GM12873 (cell line): ENCODE measurements at regions not wholly inside any gene's neighbourhood (a gene's known extent, or its start where the extent isn't known, plus 50 kb on each side); places are given as distances from the start of the nearest gene placed in this dataset.

ENCODE experiments used
- TF ChIP-seq, protein P1 (sequence below): IDR thresholded peaks from 2 replicates; pipeline ENCODE4 v1.5.1; 2012; ENCODE audit warnings: low read depth, mild to moderate bottlenecking, moderate library complexity, low read length, control low read depth; ENCODE audit not compliant: insufficient read depth; ENCODE audit errors: missing control alignments

DNA sequence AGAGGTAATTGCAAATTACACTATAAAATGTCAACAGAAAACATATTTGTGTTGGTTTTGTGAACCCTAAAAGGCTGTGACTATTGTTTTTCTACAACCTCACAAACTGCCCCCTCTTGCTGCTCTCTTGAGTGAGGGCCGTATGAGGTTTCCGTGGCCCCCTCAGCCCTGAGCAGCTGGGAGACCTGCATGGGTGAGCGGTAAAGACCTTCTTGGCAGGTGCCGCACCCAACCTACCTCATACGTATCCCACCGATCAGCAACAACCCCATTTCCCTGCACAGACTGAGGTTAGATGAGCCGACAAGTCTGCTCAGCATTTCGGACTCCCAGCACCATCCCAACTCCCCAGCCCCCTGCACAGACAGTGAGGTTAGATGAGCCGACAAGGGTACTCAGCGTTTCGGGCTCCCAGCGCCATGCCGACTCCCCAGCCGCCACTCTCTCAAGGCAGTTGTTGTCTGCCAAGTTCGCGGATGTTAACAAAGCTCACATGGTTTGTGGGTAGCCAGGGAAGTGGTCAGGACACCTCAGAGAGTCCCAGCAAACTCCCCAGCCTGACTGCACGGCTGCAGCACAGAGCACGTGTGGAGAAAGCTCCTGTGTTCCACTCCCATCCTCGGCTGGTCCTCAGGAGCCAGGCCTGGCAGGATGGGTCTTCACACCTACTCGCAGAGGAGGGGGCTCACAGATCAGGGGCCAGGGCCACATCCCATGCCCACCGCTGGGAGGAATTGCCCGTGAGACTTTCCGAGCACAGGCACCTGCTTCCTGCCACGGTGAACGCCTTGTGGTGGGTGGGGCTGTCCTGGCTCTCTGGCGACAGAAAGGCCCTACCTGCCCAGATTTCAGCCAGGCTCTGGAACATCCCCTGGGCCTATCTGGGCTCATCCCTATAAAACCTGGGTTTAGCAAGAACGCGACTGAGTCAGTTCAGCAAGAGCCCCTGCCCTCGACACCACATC is 502.9 kb downstream of the BRD1 start:
- TF ChIP-seq, protein P1, sequence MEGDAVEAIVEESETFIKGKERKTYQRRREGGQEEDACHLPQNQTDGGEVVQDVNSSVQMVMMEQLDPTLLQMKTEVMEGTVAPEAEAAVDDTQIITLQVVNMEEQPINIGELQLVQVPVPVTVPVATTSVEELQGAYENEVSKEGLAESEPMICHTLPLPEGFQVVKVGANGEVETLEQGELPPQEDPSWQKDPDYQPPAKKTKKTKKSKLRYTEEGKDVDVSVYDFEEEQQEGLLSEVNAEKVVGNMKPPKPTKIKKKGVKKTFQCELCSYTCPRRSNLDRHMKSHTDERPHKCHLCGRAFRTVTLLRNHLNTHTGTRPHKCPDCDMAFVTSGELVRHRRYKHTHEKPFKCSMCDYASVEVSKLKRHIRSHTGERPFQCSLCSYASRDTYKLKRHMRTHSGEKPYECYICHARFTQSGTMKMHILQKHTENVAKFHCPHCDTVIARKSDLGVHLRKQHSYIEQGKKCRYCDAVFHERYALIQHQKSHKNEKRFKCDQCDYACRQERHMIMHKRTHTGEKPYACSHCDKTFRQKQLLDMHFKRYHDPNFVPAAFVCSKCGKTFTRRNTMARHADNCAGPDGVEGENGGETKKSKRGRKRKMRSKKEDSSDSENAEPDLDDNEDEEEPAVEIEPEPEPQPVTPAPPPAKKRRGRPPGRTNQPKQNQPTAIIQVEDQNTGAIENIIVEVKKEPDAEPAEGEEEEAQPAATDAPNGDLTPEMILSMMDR = no peak

DNA sequence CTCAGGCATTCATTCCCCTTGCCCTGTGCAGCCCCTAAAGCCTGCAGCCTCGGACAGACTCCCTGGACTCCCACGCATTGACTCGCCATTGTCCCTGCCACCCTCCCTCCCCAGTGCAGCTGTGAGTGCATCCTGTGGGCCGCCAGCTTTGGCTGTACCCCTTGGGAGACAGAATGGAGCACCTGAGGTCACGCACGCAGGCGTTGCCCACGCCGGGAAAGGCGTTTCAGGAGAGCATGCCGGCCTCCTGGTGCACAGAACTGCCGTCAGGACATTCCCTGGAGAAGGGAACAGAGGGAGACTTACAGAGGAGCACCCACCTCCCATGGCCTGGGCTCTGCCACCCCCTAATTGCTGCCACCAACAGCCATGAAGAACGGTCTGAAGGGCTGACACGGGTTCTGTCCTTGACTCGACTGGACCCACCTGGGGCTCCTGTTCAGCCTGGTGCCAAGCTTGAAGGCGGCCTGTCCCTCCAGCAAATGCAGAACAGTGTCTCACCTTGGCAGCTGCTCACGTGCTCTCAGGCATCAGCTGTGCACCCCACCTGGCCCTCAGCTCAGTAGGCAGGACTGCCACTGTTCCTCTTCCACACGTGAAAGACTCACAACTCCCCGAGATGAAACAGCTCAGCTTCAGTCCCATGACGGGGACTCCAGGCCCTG is 503.8 kb downstream of the BRD1 start:
- TF ChIP-seq, protein P1 = no peak

DNA sequence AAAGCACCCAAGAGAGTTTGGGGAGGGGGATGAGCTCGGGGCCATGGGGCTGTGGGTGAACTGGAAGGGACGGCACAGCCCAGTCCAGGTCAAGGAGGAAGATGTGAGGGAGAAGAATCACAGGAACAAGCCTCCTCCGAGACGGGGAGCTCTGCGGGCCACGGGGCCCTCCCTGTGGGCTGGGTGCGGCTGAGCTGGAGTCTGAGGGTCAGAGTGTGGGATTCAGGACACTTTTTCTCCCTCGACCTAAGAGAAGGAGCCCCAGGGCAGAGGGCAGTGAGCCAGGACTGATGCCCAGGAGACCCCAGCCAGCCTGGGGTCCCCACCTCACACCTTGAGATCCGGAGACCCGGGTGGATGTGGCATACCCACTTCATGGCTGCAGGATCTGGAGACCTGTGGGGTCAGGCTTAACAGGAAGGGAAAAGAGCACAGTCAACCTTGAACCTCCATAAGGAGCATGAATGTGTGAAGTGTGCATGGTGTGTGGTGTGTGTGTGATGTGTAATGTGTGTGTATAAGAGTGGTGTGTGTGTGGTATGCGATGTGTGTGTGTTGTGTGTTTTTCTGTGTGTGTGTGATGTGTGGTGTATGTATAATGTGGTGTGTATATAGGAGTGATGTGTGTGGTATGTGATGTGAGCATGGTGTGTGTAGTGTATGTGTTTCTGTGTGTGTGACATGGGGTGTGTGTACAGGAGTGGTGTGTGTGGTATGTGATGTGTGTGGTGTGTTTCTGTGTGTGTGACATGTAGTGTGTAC is 504.6 kb downstream of the BRD1 start:
- TF ChIP-seq, protein P1 = no peak

DNA sequence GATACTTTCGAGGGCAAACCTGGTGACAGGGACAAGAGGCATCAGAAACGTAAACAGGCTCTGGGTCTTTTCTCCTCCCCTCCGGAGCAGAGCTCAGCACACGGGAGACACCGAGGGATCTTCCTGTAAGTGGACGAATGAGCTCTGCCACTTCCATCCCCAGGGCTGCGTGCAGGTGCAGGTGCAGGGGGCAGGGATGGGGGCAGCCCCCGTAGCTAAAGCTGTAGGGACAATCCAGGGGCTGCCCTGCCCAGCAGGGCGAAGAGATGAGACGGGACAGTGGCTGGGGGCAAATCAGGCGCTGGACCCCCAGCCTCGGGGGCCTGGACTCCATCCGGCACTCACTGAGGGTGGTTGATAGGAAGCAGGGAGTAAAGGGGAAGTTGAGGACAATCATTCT is 505.4 kb downstream of the BRD1 start:
- TF ChIP-seq, protein P1 = no peak

DNA sequence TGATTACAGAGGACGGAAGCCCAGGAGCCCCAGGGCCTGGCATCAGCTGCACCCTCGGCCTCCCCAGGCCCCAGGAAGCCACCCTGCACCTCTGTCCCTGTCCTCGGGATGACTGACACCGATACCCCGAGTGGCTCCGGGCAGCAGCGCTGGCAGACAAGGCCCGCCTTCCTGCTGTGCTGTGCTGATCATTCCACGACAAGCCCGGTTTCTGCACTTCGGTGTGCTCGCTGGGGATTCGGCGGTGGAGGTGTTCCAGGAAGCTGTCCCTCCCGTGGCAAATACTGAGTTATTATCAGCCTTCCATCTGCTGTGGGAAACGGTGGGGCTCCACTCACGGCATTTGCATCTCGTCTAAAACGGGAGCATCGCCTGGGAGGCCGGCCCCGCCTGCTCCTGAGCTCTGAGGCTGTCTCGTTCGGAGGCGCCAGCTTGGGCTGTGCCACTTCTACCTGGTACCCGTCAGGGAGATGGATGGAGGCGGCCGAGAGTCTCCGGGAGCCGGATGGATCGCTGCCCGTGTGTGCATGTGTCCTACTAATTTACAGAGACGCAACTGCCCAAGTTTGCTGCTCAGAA is 506.1 kb downstream of the BRD1 start:
- TF ChIP-seq, protein P1 = no peak

DNA sequence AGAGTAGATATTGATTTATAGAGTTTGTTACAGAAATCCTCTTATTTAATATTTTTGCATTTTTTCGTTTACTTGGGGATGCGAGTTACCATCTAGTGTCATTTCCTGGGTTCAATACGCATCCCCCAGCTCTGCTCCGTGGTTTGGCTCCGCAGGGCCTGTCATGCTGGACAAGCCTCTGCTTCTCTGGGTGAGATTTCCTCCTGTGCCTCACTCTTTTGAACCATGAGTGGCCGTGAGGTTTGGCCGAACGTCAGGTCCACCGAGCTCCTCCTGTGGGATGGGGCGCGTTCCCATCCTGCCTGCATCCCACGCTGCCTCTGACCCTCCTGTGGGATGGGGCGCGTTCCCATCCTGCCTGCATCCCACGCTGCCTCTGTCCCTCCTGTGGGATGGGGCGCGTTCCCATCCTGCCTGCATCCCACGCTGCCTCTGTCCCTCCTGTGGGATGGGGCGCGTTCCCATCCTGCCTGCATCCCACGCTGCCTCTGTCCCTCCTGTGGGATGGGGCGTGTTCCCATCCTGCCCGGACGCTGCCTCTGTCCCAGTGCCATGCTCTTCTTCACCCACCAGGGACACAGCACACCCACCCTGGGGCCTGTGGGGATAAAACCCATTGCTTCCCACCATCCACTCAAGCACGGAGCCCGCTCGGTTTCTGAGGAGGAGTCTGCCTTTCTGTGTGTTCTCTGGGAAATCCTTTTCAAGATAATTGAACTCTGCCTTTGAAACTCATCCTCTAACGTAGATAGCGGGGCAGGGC is 506.8 kb downstream of the BRD1 start:
- TF ChIP-seq, protein P1 = no peak
